ENCODE measurements at regions not wholly inside any gene's neighbourhood (a gene's known extent, or its start where the extent isn't known, plus 50 kb on each side); places are given as distances from the start of the nearest gene placed in this dataset.

GRCh38 chr12:127388985-127389384, 878.0 kb upstream of the TMEM132C start:
- TF ChIP-seq EZH2 (IDR thresholded peaks at IDR 0.05; ENCODE audit: borderline replicate concordance, low read depth, low read length, severe bottlenecking) (no peak), CTCF (IDR thresholded peaks at IDR 0.05; ENCODE audit: extremely low read depth in 1 of 2, insufficient read depth in 1 of 2, low read depth in 1 of 2, low read length in 2 of 2) (no peak), POLR2AphosphoS5 (IDR thresholded peaks at IDR 0.05; ENCODE audit: insufficient read depth, low read depth, low read length) (no peak), POLR2A (IDR thresholded peaks at IDR 0.05; ENCODE audit: low read depth, low read length) (no peak), FOS (IDR thresholded peaks at IDR 0.05; ENCODE audit: borderline replicate concordance, insufficient read depth, low read length) (no peak)

All from endothelial cell of umbilical vein (primary cell).